Choroid plexus epithelial cell (primary cell): ENCODE measurements at regions not wholly inside any gene's neighbourhood (a gene's known extent, or its start where the extent isn't known, plus 50 kb on each side); places are given as distances from the start of the nearest gene placed in this dataset.

Experiments
- DNase-seq: peaks from one replicate; pipeline ENCODE4 v3.0.0-alpha.2; 2010; ENCODE audit warnings: low read depth
- H3K4me3 ChIP-seq: 2 replicates; pipeline ENCODE4 v1.5.1; 2011; ENCODE audit warnings: low read depth, mild to moderate bottlenecking, control low read depth, low read length, moderate library complexity
- TF ChIP-seq, protein P1 (sequence below): conservative IDR thresholded peaks from 2 replicates; pipeline ENCODE4 v1.5.1; 2011; ENCODE audit warnings: low read depth, mild to moderate bottlenecking, control low read depth, inconsistent platforms, low read length, moderate library complexity

DNA sequence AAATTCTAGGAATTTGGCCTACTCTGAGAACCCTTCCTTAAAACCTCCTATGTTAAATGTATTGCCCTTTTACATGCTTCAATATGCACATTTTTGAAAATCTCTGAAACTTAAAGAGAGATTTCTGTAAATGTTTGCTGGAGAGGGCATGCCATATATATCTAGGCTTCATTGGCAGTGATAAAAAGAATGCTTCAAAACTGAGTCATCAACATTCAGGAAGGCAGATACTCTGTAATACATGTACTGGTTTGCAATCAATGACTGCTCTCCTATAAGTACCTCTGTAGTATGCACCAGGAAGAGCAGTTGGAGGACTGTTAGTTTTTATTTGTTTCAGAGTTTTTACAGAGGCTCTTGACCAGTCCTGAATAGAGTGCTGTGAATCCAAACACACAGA, 739.9 kb downstream of the SLC16A7 start:
- no peak overlapping the region for H3K4me3 ChIP-seq
- TF ChIP-seq, protein P1, sequence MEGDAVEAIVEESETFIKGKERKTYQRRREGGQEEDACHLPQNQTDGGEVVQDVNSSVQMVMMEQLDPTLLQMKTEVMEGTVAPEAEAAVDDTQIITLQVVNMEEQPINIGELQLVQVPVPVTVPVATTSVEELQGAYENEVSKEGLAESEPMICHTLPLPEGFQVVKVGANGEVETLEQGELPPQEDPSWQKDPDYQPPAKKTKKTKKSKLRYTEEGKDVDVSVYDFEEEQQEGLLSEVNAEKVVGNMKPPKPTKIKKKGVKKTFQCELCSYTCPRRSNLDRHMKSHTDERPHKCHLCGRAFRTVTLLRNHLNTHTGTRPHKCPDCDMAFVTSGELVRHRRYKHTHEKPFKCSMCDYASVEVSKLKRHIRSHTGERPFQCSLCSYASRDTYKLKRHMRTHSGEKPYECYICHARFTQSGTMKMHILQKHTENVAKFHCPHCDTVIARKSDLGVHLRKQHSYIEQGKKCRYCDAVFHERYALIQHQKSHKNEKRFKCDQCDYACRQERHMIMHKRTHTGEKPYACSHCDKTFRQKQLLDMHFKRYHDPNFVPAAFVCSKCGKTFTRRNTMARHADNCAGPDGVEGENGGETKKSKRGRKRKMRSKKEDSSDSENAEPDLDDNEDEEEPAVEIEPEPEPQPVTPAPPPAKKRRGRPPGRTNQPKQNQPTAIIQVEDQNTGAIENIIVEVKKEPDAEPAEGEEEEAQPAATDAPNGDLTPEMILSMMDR: no peak
- DNase-seq: peak; percentile 77

GRCh38 chr12:60337839-60338549, 742.2 kb downstream of the SLC16A7 start:
- no peak for DNase-seq
- TF ChIP-seq, protein P1: no peak
- H3K4me3 ChIP-seq: no peak overlapping the region

DNA sequence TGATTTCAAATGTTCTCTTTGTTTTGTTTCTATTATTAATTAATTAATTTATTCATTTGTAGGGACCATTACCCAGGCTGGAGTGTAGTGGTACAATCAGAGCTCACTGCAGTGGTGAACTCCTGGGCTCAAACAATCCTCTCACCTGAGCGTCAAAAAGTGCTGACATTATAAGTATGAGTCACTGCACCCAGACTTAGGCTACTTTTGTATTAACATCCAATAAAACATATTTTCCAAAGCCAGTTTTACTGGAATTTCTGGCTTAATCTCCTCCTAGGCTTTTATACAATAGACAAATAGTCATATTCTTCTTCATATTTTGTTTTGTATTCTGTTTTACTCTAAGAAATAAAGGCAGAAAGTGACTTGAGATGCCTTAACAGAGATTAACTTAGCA, 749.6 kb downstream of the SLC16A7 start:
- no peak for DNase-seq
- H3K4me3 ChIP-seq: no peak overlapping the region
- TF ChIP-seq, protein P1: no peak

DNA sequence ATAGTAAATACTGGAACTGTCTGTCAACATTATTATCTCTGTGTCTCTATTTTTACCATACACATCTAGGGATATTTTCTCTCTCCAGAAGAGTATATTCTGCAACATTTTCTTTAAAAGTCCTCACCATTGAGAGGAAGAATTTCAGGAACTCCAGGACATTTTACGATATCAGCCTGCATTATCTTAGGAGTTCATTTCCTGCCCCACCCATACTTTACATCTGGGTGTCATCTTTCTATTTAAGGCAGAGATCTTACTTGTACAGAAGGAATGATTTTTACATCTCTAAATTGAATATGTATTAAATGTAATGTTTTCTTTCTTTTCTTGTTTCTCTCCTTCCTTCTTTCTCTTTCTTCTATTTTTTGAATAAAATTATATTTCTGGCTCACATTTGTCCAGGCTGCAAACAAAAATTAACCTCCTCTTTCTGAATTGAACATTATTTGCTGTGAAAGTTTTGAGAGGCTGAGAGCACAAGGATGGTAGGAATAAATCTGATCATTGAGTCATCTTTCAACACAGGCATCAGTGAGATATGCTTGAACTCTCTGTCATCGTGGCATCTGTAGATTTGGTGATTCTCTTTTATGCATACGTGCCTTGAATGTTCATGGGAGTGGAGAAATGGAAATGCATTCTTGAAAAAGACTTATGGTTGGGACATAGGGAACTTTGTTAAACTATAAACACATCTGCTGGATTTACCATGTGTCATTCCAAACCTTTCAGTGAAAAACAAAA, 753.6 kb downstream of the SLC16A7 start:
- TF ChIP-seq, protein P1: no peak
- DNase-seq: no peak
- H3K4me3 ChIP-seq: no peak overlapping the region

GRCh38 chr12:60387356-60387755, 791.5 kb downstream of the SLC16A7 start:
- H3K4me3 ChIP-seq: no peak overlapping the region
- no peak for DNase-seq
- TF ChIP-seq, protein P1: no peak

DNA sequence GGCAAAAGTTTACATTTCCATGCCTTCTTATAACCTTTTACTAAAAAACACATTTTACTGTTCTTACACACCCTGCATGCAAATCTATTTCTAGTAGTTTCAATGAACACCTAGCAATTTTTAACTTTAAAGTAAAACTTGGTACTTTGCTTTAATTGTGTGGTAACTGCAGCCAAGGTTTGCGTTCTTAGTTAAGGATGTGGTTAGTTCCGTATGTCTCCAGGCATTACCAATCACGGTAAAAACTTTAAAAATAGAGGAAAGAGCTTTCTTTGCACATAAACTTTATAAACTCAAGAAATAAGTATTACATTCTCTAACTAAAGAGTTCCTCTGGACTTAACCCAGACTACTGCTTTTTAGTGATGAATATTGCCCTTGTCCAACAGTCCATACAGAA, 795.2 kb downstream of the SLC16A7 start:
- H3K4me3 ChIP-seq: no peak overlapping the region
- DNase-seq: no peak
- TF ChIP-seq, protein P1: no peak
